Neural progenitor cell (in vitro differentiated cells): ENCODE measurements at regions not wholly inside any gene's neighbourhood (a gene's known extent, or its start where the extent isn't known, plus 50 kb on each side); places are given as distances from the start of the nearest gene placed in this dataset.

Experiments
- EZH2 ChIP-seq: fragments of 200-600 bp; sonication (generic); IDR thresholded peaks from 2 replicates; pipeline ENCODE4 v1.6.1; 2017; ENCODE audit warnings: antibody characterized with exemption, mild to moderate bottlenecking, moderate library complexity
- EZH2phosphoT487 ChIP-seq: fragments of 200-600 bp; sonication (generic); IDR thresholded peaks from 2 replicates; pipeline ENCODE4 v1.6.1; 2017; ENCODE audit warnings: antibody characterized with exemption
- TF ChIP-seq, protein P1 (sequence below): fragments of 200-600 bp; sonication (generic); IDR thresholded peaks from 2 replicates; pipeline ENCODE4 v1.5.1; 2017; ENCODE audit warnings: antibody characterized with exemption, mild to moderate bottlenecking

DNA sequence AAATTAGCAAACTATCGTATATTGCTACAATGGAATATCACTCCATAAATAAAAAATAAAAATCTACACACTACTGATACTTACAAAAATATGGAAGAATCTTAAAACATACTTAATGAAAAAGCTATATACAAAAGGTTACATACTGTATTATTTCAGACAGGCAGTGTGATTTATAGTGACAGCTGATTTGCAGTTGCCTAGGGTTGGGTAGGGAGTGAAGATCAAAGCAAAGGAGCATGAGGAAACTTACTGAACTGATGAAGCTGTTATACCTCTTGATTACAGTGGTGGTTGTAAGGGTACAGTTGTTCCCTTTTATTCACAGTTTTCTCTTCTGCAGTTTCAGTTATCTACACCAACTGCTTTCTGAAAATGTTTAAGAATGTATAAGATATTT lies 62.6 kb downstream of the FSCB start:
- TF ChIP-seq, protein P1, sequence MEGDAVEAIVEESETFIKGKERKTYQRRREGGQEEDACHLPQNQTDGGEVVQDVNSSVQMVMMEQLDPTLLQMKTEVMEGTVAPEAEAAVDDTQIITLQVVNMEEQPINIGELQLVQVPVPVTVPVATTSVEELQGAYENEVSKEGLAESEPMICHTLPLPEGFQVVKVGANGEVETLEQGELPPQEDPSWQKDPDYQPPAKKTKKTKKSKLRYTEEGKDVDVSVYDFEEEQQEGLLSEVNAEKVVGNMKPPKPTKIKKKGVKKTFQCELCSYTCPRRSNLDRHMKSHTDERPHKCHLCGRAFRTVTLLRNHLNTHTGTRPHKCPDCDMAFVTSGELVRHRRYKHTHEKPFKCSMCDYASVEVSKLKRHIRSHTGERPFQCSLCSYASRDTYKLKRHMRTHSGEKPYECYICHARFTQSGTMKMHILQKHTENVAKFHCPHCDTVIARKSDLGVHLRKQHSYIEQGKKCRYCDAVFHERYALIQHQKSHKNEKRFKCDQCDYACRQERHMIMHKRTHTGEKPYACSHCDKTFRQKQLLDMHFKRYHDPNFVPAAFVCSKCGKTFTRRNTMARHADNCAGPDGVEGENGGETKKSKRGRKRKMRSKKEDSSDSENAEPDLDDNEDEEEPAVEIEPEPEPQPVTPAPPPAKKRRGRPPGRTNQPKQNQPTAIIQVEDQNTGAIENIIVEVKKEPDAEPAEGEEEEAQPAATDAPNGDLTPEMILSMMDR = no peak
- TF ChIP-seq EZH2 = no peak
- TF ChIP-seq EZH2phosphoT487 = no peak
